GM21529 (cell line): ENCODE measurements at regions not wholly inside any gene's neighbourhood (a gene's known extent, or its start where the extent isn't known, plus 50 kb on each side); places are given as distances from the start of the nearest gene placed in this dataset.
"Not testable (repeated sequence)": the region's sequence is repeated elsewhere in the genome, so short reads cannot be mapped to it uniquely, and the experiment has no call there.

Experiments used
- ATAC-seq: cut with Tn5 transposase; IDR thresholded peaks from one replicate; pipeline ENCODE4 v1.9.1; 2021; ENCODE audit not compliant: unreplicated experiment

DNA sequence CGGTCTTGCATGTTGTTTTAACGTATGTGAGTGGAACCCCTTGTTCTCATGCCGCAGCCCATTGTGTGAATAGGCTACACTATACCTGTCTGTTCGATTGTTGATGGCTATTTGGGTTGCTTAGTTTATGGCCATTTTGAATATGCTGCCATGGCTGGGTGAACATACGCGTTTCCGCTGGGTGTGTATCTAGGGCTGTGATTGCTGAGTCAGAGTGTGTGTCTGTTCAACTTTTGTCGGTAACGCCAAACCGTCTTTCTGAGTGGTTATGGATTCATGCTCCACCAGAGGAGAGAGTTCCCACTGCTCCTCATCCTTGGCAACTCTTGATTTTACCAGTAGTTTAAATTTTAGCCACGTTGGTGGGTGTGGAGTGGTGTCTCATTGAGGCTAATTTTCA is 77.0 kb downstream of the METRNL start:
- no peak for ATAC-seq

DNA sequence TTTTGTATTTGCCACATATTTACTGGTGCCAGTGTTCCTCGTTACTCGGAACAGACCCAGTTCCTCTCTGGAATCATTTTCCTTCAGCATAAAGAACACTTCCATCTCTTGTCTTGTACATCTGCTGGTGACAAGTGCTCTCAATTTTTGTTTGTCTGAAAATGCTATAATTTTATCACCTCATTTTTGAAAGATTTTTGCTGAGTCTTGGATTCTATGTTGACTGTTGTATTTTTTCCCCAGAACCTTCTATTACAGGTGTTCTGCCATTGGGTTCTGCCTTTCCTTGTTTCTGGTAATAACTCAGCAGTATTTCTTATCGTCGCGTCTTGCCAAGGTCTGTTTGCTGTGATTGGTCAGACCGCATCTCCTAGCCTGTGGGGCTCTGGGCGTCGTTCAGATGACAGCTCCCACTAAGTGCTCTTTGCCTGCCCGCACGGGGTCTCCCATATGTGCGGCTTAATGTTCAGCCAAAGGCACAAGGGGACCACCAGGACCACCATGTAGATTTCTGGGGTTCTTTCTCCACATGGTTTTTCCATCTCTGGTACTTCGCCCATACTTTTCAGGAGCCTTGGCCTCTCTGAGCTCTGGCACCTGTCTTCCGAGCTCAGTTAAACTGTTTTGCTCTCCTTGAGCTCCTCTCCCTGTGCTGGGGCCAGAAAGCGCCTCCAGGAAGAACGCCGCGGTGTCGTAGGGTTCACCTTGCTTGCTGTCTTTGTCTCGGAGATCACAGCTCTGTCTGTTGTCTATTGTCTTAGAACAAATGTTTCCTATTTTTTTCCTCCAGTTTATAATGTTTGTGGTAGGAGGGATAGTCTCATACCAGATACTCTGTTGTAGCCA is 80.0 kb downstream of the METRNL start:
- ATAC-seq: no peak

DNA sequence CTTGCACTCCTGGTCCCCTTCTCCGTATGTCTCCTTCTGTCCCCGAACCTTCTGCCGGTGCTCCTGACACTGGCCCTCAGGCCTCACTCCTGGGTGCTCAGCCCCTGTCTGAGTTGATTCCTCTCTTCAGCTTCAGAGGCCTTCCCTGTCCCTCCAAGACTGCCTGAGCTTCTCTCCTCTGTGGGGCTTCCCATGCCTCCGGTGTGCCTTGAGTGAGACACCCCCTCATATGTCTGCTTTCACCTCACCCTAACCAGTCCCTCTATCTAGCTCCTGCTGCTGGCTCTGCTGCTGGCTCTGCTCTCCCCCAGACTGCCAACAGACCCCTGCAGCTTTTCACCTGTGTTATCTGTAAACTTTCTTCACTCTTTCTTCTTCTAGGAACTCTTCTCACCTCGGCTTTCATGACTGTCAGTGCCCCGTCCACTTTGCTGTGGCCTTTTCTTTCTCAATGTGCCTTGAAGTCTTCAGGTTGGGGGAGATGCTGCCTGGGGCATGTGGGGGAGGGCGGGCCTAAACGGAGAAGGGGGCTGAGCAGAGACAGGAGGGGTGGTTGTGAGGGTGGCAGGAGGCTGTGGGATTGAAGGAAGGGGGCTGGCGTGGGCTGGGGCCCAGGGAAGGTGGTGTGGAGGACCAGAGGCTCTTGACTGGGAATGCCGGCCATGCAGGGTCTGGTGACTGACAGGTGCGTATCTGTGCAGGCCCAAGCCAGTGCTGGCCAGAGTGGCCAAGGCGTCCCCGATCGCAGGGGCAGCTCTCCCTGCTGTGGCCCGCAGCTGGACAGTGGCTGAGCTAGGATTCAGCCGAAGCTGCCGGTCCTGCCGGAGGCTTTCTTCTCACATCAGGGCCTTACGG is 81.3 kb downstream of the METRNL start:
- no peak for ATAC-seq

DNA sequence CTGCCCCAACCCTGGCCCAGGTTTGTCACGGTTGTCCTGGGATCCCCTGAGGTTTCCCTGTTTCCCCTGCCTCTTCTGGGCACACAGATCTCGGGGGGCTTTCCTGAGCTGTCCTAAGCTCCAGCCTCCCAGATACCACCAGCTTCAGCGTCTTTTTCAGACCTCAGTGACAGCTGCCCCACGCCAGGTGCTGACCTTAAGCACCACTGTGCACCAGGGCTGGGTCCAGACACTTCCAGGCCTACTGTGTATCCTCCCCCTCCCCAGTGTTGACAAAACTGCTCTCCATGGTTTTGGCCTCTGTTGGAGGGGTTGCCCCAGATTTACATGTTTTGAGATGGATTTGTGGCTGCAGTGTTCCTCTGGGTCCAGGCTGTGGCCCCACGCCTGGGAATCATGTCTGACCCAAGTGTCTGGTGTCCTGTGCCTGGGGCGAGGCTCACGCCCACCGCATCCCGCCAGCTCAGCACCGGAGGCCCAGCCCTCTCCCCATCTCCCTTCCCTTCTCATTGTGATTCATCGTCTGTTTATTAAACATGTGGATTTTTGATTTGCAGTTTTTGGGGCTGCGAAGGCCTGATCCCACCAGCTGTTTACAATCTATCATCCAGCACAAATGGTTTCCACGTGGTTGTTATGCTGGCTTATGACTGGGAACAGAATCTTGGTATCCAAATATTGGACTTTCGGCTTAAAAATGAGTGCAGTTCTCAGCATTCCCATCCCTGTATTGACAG is 82.1 kb downstream of the METRNL start:
- no peak for ATAC-seq

DNA sequence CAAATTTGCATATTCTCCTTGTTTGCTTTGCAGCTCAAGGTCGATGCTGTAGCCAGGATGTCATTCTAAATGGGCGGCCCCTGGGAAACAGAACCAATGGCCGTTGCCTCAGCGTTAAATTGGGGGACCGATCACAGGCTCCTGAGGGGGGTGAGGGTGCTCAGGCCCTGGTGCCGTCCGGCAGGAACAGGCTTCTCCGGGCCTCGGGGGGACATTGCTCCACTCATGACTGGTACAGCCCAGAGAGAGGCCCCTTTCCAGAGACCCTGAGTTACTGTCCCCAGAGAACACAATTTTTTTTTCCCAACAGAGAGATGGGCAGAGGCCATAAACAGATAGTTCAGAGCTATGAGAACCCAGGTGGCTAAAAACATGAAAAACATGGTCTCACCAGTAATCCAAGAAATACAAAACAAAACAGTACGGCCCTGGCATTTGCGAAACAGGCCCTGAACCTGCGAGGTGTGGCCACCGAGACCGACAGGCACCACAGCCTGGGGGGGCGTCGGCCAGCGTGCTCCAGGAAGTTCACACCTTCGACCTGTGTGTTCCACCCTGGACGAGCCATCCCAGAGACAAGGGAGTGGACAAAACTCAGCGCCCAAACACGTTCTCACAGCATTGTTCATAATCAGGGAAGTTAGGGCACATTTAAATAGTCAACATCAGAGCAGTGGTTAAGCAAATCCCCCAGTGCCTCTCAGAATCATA is 82.8 kb downstream of the METRNL start:
- no peak for ATAC-seq

DNA sequence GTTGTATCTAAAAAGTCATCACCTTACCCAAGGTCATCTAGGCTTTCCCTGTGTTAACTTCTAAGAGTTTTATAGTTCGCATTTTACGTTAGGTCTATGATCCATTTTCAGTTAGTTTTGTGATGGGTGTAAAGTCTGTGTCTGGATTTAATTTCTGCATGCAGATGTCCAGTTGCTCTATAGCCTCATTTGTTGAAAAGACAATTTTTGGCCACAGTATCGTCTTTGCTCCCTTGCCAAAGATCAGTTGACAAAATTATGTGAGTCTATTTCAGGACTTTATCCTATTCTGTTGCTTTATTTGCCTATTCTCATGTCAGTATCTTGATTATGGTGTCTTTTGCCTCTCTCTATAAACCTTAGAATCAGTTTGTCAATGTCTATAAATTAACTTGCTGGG is 85.1 kb downstream of the METRNL start:
- no peak for ATAC-seq

DNA sequence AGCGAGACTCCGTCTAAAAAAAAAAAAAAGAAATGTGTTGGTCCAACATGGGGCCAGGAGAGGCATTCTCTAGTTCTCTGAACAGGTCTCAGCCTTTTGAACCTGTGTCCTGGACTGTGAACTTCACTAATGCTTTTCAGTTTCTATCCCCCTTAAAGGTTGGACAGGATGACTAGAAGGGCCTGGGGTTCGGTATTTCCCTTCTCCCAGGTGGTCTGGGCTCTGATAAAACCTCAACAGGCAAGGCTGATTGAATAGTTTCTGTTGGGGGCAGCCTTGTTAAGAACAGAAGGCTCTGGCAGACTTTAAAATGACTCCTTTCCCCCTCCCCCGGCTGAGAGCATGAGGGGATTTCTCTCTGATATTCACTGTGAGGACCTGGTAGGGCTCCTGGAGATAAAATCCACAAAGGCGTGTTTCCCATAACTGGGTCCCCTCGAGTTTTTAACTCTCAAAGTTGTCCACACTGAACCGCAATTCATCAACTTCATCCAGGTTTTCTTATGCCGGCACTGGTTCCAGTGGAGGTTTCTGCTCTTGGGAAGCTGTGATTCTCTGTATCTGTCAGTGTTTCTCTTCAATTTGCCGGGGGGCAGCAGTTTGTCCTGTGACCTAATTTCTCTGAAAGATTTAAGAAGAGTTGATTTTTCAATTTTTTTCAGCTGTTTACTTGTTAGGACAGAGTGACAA is 91.3 kb downstream of the METRNL start:
- no peak for ATAC-seq

DNA sequence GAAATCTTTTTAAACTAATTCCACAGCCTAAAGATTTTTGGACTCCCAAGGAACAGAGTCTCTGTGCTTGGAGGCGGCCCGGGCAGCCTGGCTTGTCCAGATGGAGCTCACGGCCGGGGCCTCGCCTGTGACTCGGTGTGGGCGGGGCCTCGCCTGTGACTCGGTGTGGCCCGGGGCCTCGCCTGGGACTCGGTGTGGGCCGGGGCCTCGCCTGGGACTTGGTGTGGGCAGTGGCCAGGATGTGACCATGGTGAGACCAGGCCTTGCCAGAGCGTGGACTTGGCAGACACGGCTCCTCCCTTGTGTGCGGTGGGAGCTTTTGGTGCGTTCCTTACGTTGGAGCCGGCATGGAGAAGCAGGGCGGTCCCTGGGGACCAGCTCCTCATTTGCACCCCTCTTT is 92.3 kb downstream of the METRNL start:
- no peak for ATAC-seq

DNA sequence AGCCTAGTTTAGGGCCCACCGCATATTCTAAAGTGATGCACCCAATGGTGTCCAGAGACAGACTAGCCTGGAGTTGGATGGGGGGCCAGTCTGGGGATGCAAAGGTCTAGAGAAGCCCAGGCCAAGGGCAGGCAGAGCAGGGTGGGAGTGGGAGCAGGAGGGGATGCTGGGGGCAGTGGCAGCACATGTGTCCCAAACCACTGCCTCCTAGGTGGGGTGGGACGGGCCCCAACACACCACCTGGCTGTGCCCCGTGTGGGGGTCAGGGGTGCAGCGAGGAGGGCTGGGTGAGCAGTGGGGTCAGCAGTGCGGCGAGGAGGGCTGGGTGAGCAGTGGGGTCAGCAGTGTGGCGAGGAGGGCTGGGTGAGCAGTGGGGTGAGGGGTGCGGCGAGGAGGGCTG is 92.7 kb downstream of the METRNL start:
- ATAC-seq: not testable (repeated sequence)

DNA sequence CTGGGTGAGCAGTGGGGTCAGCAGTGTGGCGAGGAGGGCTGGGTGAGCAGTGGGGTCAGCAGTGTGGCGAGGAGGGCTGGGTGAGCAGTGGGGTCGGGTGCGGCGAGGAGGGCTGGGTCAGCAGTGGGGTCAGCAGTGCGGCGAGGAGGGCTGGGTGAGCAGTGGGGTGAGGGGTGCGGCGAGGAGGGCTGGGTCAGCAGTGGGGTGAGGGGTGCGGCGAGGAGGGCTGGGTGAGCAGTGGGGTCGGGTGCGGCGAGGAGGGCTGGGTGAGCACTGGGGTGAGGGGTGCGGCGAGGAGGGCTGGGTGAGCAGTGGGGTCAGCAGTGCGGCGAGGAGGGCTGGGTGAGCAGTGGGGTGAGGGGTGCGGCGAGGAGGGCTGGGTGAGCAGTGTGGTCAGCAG is 93.2 kb downstream of the METRNL start:
- ATAC-seq: not testable (repeated sequence)

DNA sequence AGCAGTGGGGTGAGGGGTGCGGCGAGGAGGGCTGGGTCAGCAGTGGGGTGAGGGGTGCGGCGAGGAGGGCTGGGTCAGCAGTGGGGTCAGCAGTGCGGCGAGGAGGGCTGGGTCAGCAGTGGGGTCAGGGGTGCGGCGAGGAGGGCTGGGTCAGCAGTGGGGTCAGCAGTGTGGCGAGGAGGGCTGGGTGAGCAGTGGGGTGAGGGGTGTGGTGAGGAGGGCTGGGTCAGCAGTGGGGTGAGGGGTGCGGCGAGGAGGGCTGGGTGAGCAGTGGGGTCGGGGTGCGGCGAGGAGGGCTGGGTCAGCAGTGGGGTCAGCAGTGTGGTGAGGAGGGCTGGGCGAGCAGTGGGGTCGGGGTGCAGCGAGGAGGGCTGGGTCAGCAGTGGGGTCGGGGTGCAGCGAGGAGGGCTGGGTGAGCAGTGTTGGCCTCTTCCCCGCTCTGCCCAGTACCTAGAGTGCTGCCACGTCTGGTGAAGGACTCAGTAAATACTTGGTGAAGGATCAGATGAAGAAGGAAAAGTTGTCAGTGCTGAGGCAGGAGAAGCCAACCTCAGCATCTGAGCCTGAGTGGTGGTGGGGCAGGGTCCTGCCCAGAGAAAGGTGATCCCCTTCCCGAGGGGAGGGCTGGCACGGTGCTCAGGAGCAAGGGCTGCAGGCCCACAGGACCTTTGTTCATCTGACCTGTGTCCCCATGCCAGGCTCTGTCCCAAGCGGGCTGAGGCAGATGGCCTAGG is 93.9 kb downstream of the METRNL start:
- ATAC-seq: not testable (repeated sequence)

DNA sequence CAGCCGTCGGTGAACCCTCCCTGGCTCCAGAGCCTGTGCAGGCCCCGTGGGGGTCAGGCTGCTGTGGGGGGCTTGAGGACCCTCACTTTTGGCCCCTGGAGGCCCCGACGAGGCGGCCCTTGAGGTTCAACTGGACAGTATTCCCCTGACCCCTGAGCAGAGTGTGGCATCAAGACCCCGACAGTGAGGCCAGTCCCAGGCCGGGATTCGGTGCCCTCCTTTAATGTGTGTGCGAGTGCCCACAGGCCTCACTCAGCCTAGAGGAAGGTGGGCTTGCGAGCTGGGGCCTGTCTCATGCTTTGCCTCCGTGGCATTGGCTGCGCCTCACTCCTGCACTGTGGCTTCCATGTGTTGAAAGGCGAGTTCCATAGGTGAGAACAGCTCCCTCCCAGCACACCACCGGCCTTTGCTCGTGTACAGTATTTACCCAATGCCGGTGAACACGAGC is 94.5 kb downstream of the METRNL start:
- ATAC-seq: no peak

DNA sequence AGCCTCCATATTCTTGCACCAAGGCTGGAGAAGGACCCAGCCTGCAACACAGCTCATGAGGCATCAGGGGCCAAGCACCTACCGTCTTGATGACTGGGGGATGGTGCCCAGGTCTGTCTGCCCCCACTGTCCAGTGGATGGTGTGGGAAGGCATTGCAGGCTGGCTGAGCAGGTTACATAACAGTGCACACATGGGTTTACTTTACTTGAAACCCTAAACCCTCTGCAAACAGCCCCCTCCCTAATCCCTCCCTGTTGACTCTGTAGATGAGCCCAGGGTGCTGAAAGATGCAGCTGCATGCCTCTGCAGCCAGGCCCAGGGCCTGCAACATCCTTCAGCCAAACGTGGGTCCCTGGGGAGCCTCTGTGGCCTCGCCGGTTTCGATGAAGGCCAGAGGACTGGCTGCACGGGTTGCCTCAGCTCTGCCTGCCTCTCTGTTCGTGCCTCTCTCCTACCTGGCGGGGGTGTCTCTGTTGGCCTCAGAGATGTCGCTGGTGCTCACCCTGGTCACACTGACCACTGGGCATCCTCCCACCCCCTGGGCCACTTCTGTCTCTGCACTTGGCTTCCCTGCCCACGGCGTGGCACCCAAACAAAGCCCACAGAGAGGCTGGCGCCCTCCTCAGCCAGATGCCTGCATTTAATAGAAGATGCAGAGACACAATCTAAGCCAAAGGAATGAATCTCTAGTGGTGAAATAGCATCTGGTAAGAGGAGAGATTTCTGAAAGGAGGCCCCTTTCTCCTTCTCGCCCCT is 95.1 kb downstream of the METRNL start:
- ATAC-seq: peak; percentile 57

DNA sequence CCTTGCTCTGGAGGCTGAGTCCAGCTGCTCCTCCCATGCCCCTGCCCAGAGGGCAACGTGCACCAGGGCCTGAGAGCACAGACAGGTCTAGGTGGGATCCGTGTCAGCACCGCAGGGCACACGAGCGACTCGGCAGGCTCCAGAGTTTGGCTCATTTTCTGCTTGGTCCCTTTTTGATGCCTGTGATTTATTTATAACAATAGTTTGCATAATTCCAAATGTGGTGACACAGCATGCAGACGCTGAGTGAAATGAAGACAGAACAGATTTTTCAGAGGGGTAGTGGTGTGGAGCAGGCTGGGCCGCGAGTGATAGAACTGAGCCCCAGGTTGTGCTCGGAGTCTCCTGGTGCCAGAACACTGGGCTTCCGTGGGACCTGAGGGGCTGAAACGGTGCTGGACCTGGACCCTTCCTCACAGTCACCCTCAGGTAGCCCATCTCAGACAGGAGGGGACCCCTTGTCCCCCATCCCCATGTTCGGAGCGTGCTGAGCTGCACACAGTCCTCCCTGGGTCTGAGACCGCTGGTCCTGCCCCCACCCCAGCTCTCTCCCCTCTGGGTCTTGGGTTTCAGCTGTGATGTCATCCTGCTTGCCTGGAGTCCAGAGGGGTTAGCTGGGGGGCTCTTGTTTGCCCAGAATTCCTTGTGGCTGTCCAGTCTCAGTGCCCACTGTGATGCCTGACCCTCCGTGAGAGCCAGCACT is 95.9 kb downstream of the METRNL start:
- ATAC-seq: no peak

DNA sequence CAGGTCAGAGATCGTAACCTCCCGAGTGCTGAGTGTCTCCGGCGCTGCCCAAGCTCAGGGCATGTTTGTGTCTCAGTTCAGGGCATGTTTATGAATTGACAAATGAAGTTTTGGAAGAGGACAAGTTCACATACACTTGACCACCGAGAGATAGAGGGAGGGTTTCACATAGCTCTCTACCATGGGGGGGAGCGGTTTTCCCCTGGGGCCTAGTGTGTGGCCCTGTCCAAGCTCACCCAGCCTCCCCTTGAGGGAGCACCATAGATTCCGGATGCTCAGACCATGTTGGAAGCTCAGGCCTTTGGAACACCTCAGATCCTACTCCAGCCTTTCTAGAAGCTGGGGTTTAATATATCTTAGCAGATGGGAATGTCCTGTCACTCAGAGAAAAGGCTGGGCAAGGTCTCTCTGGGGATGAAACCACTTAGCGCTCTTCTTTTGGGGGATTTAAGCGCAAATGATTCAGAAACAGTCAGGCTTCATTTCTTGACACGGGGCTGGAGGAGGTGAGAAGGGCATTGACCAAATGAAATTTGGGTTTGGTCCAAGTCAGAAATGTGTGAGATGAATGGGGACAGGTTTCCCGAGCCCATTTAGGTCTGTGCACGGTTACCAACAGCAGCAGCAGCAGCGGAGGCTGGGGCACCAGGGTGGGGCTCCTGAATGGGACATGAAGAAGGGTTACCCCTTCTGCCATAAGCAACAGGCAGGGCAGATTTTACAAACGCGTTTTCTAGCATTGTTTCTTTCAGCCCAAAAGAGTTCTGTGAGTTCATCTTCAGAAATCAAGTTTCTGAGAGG is 96.6 kb downstream of the METRNL start:
- no peak for ATAC-seq

DNA sequence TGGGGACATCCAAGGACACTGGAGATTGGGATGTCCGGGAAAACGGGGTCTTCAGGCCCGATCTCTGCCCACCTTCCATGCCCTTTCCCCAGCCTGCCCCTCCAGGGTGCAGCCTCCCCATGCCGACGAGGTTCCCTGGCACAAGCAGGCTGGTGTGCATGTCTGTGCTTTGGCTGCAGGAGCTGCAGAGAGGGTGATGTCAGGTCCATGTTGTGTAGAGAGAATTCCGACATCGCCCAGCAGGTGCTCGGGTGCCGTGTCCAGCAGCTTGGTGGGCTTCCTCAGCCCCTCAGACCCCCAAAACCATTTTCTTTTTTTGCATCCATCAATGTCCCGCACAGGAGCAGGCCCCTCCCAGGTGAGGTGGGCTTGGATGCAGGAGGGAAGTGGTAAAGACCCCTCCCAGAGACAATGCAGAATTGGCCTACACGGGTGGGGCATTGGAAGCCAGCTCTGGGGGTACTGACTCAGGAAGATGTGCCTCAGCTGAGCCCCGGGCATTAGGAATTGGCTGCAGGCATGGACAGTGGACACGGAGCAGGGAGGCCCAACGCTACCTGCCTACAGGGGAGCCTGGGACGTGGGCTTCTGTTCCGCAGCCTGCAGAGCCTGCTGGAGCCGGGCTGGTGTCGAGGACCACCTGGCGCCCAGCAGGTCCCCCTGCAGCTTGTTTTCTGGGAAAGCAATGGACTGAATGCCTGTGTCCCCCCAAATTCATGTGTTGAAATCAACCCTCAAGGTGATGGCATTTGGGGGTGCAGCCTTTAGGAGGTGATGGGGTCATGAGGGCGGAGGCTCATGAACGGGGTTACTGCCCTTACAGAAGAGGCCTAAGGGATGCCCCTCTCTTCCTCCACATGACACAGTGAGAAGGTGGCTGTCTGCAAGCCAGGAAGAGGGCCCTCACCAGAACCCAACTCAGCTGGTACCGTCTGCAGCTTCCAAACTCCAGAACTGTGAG is 97.5 kb downstream of the METRNL start:
- ATAC-seq: no peak
